Left ventricle myocardium inferior (tissue), 1 donor: ENCODE measurements at regions not wholly inside any gene's neighbourhood (a gene's known extent, or its start where the extent isn't known, plus 50 kb on each side); places are given as distances from the start of the nearest gene placed in this dataset.

Experiments used
- DNase-seq: peaks from one replicate; pipeline ENCODE4 v3.0.0-alpha.2; 2020
- H3K27ac ChIP-seq: fragments of 200-600 bp; replicated peaks from 2 replicates; pipeline ENCODE4 v1.8.0; 2021
- H3K27me3 ChIP-seq: fragments of 200-600 bp; 2 replicates; pipeline ENCODE4 v1.8.0; 2021; ENCODE audit warnings: low read depth
- H3K36me3 ChIP-seq: fragments of 200-600 bp; 2 replicates; pipeline ENCODE4 v1.8.0; 2021
- H3K4me1 ChIP-seq: fragments of 200-600 bp; 2 replicates; pipeline ENCODE4 v1.8.0; 2021
- H3K4me3 ChIP-seq: fragments of 200-600 bp; 2 replicates; pipeline ENCODE4 v1.8.0; 2021; ENCODE audit warnings: mild to moderate bottlenecking, moderate library complexity
- H3K9me3 ChIP-seq: fragments of 200-600 bp; replicated peaks from 2 replicates; pipeline ENCODE4 v1.8.0; 2021
- CTCF ChIP-seq: fragments of 200-600 bp; IDR thresholded peaks from 2 replicates; pipeline ENCODE4 v1.8.0; 2021; ENCODE audit warnings: antibody characterized with exemption, mild to moderate bottlenecking, borderline replicate concordance
- intact Hi-C: fragments of 100-400 bp; cut with micrococcal nuclease; formaldehyde crosslinking; loops from one replicate; pipeline ENCODE4 v1.11.0; 2022
- donor health status: DM: no; HTN: yes; CAD: no; lungs with severe emphysema.

GRCh38 chr16:77662246-77662645 is 60.1 kb upstream of the NUDT7 start:
- no peaks in the 10 kb centered on the region for H3K4me1 ChIP-seq
- peaks cover 15% of the 10 kb centered on the region for H3K9me3 ChIP-seq
- DNase-seq = no peak
- TF ChIP-seq CTCF = no peak
- intact Hi-C loops = no loop called here
- no peak overlapping the region for H3K4me3 ChIP-seq
- H3K27me3 ChIP-seq = peaks cover 26% of the 10 kb centered on the region
- H3K36me3 ChIP-seq = no peaks in the 10 kb centered on the region
- H3K27ac ChIP-seq = no peak overlapping the region

GRCh38 chr16:77663711-77664110 is 58.6 kb upstream of the NUDT7 start:
- H3K27ac ChIP-seq = no peak overlapping the region
- intact Hi-C loops = no loop called here
- peaks cover 15% of the 10 kb centered on the region for H3K9me3 ChIP-seq
- H3K4me1 ChIP-seq = no peaks in the 10 kb centered on the region
- H3K4me3 ChIP-seq = no peak overlapping the region
- peaks cover 37% of the 10 kb centered on the region for H3K27me3 ChIP-seq
- DNase-seq = no peak
- no peaks in the 10 kb centered on the region for H3K36me3 ChIP-seq
- TF ChIP-seq CTCF = no peak

- H3K27ac ChIP-seq = no peak overlapping the region
- peaks cover 46% of the 10 kb centered on the region for H3K27me3 ChIP-seq
- intact Hi-C loops = no loop called here
- TF ChIP-seq CTCF = no peak
- H3K9me3 ChIP-seq = peaks cover 15% of the 10 kb centered on the region
- H3K4me3 ChIP-seq = no peak overlapping the region
- no peaks in the 10 kb centered on the region for H3K4me1 ChIP-seq
- no peak for DNase-seq
- no peaks in the 10 kb centered on the region for H3K36me3 ChIP-seq
Observed at GRCh38 chr16:77666771-77667170, 55.5 kb upstream of the NUDT7 start.

- H3K27ac ChIP-seq = no peak overlapping the region
- intact Hi-C loops = no loop called here
- H3K9me3 ChIP-seq = peaks cover under 1% of the 10 kb centered on the region
- no peak for DNase-seq
- no peaks in the 10 kb centered on the region for H3K36me3 ChIP-seq
- H3K4me3 ChIP-seq = no peak overlapping the region
- no peak for TF ChIP-seq CTCF
- H3K27me3 ChIP-seq = peaks cover 55% of the 10 kb centered on the region
- no peaks in the 10 kb centered on the region for H3K4me1 ChIP-seq
Observed at GRCh38 chr16:77668201-77668600, 54.1 kb upstream of the NUDT7 start.

GRCh38 chr16:77669057-77669456 is 53.3 kb upstream of the NUDT7 start:
- H3K27me3 ChIP-seq = peaks cover 61% of the 10 kb centered on the region
- intact Hi-C loops = no loop called here
- no peak for TF ChIP-seq CTCF
- no peak overlapping the region for H3K27ac ChIP-seq
- DNase-seq = no peak
- H3K36me3 ChIP-seq = no peaks in the 10 kb centered on the region
- H3K9me3 ChIP-seq = no peaks in the 10 kb centered on the region
- H3K4me1 ChIP-seq = no peaks in the 10 kb centered on the region
- no peak overlapping the region for H3K4me3 ChIP-seq
